ENCODE measurements at regions not wholly inside any gene's neighbourhood (a gene's known extent, or its start where the extent isn't known, plus 50 kb on each side); places are given as distances from the start of the nearest gene placed in this dataset.
A peak's percentile ranks its signal among the peaks of the same experiment; 100 is the strongest.

GRCh38 chr14:82490397-82490796, 956.7 kb upstream of the SEL1L start:
- intact Hi-C loops (cut with DNase I) = no loop called here
- Histone ChIP-seq H3K36me3 (no peaks in the 10 kb centered on the region), H3K9me3 (no peaks in the 10 kb centered on the region), H3K27me3 (replicated peaks; ENCODE audit: insufficient read depth) (no peaks in the 10 kb centered on the region), H3K4me1 (replicated peaks) (no peaks in the 10 kb centered on the region), H3K4me3 (no peak overlapping the region), H3K27ac (no peak overlapping the region)
- DNase-seq (ENCODE audit: low spot score) = no peak
- 93% methylated on average over 1 of the region's 1 CpG for WGBS
- no peak for TF ChIP-seq POLR2AphosphoS5 (IDR thresholded peaks at IDR 0.05)
- TF ChIP-seq POLR2A (IDR thresholded peaks at IDR 0.05) = no peak
- TF ChIP-seq, protein P1, sequence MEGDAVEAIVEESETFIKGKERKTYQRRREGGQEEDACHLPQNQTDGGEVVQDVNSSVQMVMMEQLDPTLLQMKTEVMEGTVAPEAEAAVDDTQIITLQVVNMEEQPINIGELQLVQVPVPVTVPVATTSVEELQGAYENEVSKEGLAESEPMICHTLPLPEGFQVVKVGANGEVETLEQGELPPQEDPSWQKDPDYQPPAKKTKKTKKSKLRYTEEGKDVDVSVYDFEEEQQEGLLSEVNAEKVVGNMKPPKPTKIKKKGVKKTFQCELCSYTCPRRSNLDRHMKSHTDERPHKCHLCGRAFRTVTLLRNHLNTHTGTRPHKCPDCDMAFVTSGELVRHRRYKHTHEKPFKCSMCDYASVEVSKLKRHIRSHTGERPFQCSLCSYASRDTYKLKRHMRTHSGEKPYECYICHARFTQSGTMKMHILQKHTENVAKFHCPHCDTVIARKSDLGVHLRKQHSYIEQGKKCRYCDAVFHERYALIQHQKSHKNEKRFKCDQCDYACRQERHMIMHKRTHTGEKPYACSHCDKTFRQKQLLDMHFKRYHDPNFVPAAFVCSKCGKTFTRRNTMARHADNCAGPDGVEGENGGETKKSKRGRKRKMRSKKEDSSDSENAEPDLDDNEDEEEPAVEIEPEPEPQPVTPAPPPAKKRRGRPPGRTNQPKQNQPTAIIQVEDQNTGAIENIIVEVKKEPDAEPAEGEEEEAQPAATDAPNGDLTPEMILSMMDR (IDR thresholded peaks at IDR 0.05) = no peak

DNA sequence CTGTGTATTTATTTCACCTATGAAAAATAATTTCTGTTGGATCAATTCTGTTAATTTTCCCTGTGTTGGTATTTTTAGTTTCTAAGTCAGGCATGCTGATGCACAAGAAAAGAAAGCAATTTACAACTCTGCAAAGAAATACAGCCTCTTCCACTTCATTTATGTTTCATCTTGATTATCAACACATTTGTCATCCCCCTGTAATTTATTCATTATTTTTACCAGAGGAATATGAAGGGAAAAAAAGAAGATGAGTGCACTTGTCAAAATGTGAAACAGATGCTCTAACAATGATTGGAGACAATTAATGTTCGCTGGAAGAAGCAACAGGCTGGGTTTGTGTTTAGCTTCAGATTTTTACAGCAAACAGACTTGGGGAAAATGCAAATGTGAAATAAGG, 958.5 kb upstream of the SEL1L start:
- no peaks in the 10 kb centered on the region for H3K27me3 ChIP-seq (replicated peaks; ENCODE audit: insufficient read depth)
- WGBS = 85% methylated on average over 1 of the region's 1 CpG

GRCh38 chr14:82500222-82500621, 966.6 kb upstream of the SEL1L start:
- H3K4me1 ChIP-seq (replicated peaks) = peaks cover 4% of the 10 kb centered on the region
- DNase-seq (ENCODE audit: low spot score) = peak; percentile 44
- WGBS = 20% methylated on average over 1 of the region's 1 CpG

More for the DNA sequence above, 958.5 kb upstream of the SEL1L start:
- intact Hi-C loops (cut with DNase I) = no loop called here
- Histone ChIP-seq H3K36me3 (no peaks in the 10 kb centered on the region), H3K27ac (no peak overlapping the region), H3K9me3 (no peaks in the 10 kb centered on the region), H3K4me1 (replicated peaks) (no peaks in the 10 kb centered on the region), H3K4me3 (no peak overlapping the region)
- TF ChIP-seq, protein P1 (IDR thresholded peaks at IDR 0.05) = no peak
- no peak for TF ChIP-seq POLR2AphosphoS5 (IDR thresholded peaks at IDR 0.05)
- no peak for TF ChIP-seq POLR2A (IDR thresholded peaks at IDR 0.05)
- DNase-seq (ENCODE audit: low spot score) = no peak

DNA sequence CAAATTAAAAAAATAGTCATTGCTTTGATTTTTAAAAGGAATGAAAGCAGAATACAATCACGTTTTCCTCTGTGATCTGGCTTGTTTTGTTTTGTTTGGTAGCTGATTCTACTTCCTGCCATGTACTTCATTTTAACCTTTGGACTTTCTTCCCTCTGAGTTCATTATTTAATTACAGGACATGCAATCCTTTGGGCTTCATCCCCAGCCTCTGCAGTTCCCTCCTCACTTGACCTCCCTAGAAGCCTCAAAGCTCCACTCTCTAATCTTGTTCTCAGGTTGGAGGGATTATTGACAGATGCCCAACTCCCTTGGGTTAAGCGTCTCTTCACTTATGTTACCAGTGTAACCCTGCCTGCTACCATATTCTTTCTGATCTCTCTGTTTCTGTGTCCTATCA, 967.9 kb upstream of the SEL1L start:
- peaks cover 4% of the 10 kb centered on the region for H3K4me1 ChIP-seq (replicated peaks)
- 70% methylated on average over 2 of the region's 2 CpGs for WGBS
- no peaks in the 10 kb centered on the region for H3K9me3 ChIP-seq
- no peak overlapping the region for H3K4me3 ChIP-seq
- no peaks in the 10 kb centered on the region for H3K36me3 ChIP-seq
- H3K27me3 ChIP-seq (replicated peaks; ENCODE audit: insufficient read depth) = no peaks in the 10 kb centered on the region
- intact Hi-C loops (cut with DNase I) = loop anchor here (10.0 kb wide), 1 partner anchor 107 kb away; no protein-coding TSS in a partner anchor
- TF ChIP-seq POLR2AphosphoS5 (IDR thresholded peaks at IDR 0.05) (no peak), POLR2A (IDR thresholded peaks at IDR 0.05) (no peak)
- TF ChIP-seq, protein P1 (IDR thresholded peaks at IDR 0.05) = no peak
- H3K27ac ChIP-seq = no peak overlapping the region
- DNase-seq (ENCODE audit: low spot score) = no peak

More at GRCh38 chr14:82500222-82500621, 966.6 kb upstream of the SEL1L start:
- Histone ChIP-seq H3K4me3 (no peak overlapping the region), H3K9me3 (no peaks in the 10 kb centered on the region), H3K27me3 (replicated peaks; ENCODE audit: insufficient read depth) (no peaks in the 10 kb centered on the region), H3K27ac (no peak overlapping the region), H3K36me3 (no peaks in the 10 kb centered on the region)
- intact Hi-C loops (cut with DNase I) = loop anchor here (10.0 kb wide), 1 partner anchor 105 kb away; no protein-coding TSS in a partner anchor
- peak; percentile 78 for TF ChIP-seq POLR2AphosphoS5 (IDR thresholded peaks at IDR 0.05)
- no peak for TF ChIP-seq POLR2A (IDR thresholded peaks at IDR 0.05)

- intact Hi-C loops (cut with DNase I) = loop anchor here (10.0 kb wide), 1 partner anchor 107 kb away; no protein-coding TSS in a partner anchor
- H3K9me3 ChIP-seq = no peaks in the 10 kb centered on the region
Measured at GRCh38 chr14:82502043-82502442, 968.4 kb upstream of the SEL1L start.

More at GRCh38 chr14:82502043-82502442, 968.4 kb upstream of the SEL1L start:
- TF ChIP-seq, protein P1 (IDR thresholded peaks at IDR 0.05) = no peak
- no peak for TF ChIP-seq POLR2AphosphoS5 (IDR thresholded peaks at IDR 0.05)
- TF ChIP-seq POLR2A (IDR thresholded peaks at IDR 0.05) = no peak
- Histone ChIP-seq H3K27me3 (replicated peaks; ENCODE audit: insufficient read depth) (no peaks in the 10 kb centered on the region), H3K36me3 (no peaks in the 10 kb centered on the region), H3K4me3 (no peak overlapping the region), H3K27ac (no peak overlapping the region), H3K4me1 (replicated peaks) (peaks cover 4% of the 10 kb centered on the region)
- no peak for DNase-seq (ENCODE audit: low spot score)
- 84% methylated on average over 4 of the region's 4 CpGs for WGBS

All from prostate gland (tissue), 2 donors.